Activated T-cell treated with anti-CD3 and anti-CD28 coated beads, Interleukin-2, amount 50 U/mL, for 72 hours (primary cell): ENCODE measurements at regions not wholly inside any gene's neighbourhood (a gene's known extent, or its start where the extent isn't known, plus 50 kb on each side); places are given as distances from the start of the nearest gene placed in this dataset.
"Not testable (repeated sequence)": the region's sequence is repeated elsewhere in the genome, so short reads cannot be mapped to it uniquely, and the experiment has no call there.

Source experiments
- ATAC-seq, 2 donors: fragments of 150-1000 bp; cut with Tn5 transposase; replicated peaks in 1 of 2; 2 replicates each; pipeline ENCODE4 v1.10.0; 2021; ENCODE audit warnings: moderate library complexity in 2 of 2, mild to moderate bottlenecking in 1 of 2
- DNase-seq, 2 donors: peaks; one replicate each; pipeline ENCODE4 v3.0.0; 2021 to 2022; ENCODE audit warnings: mixed read lengths in 1 of 2
- H3K27ac Mint-ChIP-seq: one replicate; pipeline ENCODE4 v1.8.0; 2022; ENCODE audit warnings: mild to moderate bottlenecking, moderate library complexity, mixed read lengths
- H3K27me3 Mint-ChIP-seq: one replicate; pipeline ENCODE4 v1.8.0; 2022; ENCODE audit warnings: low read depth, mixed read lengths
- H3K36me3 Mint-ChIP-seq, 2 donors: one replicate each; pipeline ENCODE4 v1.8.0; 2022; ENCODE audit warnings: mixed read lengths in 2 of 2, mild to moderate bottlenecking in 1 of 2; ENCODE audit not compliant: insufficient read depth in 2 of 2
- H3K4me1 Mint-ChIP-seq: one replicate; pipeline ENCODE4 v1.8.0; 2022; ENCODE audit warnings: low read depth, mixed read lengths
- H3K4me3 Mint-ChIP-seq, 2 donors: one replicate each; pipeline ENCODE4 v1.8.0; 2022; ENCODE audit warnings: mild to moderate bottlenecking in 2 of 2, mixed read lengths in 2 of 2, moderate library complexity in 2 of 2
- H3K9me3 Mint-ChIP-seq, 2 donors: one replicate each; pipeline ENCODE4 v1.8.0; 2022; ENCODE audit warnings: mixed read lengths in 2 of 2

DNA sequence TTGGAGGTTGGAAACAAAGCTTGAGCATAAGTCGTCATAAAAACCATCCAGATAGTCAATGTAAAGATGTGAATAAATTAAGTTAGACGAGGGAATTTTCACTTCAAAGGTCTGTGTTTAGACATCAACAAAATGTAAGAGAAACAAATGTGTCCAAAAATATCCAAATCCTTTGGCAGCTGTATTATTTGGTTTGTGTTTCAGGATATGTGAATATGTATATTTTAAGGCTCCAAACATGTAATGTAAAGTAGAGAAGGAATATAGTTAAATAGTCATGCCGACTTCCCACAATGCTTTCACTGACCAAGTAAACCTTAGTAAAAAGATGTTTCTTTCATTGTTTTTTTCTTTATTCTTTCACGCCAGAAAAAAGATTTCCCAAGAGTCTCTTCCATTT is 604.9 kb upstream of the NRP1 start:
- no peak for DNase-seq
- Mint-ChIP-seq H3K36me3 (no peaks in the 10 kb centered on the region), H3K4me3 (no peak overlapping the region), H3K27ac (no peak overlapping the region), H3K9me3 (no peaks in the 10 kb centered on the region), H3K4me1 (no peaks in the 10 kb centered on the region), H3K27me3 (no peaks in the 10 kb centered on the region)
- no peak for ATAC-seq

DNA sequence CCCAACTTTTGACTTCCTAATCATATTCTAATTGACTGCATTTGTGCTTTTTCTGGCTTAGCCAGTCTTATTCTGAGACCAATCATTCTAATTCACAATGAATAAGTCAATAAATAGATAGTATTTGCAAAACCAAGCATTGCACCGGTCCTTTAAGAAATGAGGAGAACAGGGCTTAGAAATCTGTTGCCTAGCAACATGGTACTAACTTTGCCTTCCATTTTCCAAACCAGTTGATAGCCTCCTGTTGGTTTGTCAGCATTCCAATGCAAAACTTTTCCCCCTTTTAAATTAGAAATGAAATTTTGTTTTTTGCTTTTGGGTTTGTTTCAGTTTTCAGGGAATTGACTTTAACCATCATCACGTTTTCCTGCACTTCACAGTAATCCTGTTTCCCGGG is 603.5 kb upstream of the NRP1 start:
- no peak for ATAC-seq
- no peak for DNase-seq
- no peak overlapping the region for H3K4me3 Mint-ChIP-seq
- no peak overlapping the region for H3K27ac Mint-ChIP-seq
- H3K9me3 Mint-ChIP-seq = no peaks in the 10 kb centered on the region
- H3K36me3 Mint-ChIP-seq = no peaks in the 10 kb centered on the region
- no peaks in the 10 kb centered on the region for H3K27me3 Mint-ChIP-seq
- no peaks in the 10 kb centered on the region for H3K4me1 Mint-ChIP-seq

DNA sequence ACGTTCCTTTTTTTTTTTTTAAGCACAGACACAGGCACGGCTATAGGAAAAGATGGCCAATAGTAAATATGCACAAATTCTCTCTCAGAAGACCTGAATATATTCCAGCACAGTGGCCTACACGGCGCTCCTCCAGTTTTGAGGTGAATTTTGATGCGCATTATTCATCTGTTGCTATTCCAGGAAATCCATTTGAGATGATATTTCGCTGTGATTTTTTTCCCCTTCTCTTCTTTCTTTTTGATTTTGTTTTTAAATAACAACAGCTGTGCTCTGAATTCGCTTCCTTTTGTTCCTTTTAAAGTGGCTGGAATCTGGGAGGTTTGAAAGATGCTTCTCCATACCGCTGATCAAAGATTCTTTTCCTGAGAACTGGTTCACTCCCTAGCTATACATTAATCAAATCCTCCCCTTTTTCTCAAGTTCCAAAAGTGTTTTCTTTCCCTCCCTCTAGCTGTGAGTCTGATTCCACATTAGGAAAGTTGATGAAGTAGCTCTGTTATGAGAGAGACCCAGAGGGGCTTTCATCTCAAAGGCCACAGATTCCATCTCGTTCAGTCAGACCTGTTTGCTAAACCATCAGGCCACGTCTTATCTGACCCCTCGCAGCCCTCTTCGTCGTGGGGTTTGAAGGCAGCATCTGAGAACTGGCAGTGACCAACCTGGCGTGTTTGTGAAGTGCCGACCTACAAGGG is 602.7 kb upstream of the NRP1 start:
- no peaks in the 10 kb centered on the region for H3K36me3 Mint-ChIP-seq

GRCh38 chr10:33935350-33935749 is 600.9 kb upstream of the NRP1 start:
- H3K4me1 Mint-ChIP-seq = no peaks in the 10 kb centered on the region
- DNase-seq (no peak), ATAC-seq (no peak)
- no peaks in the 10 kb centered on the region for H3K36me3 Mint-ChIP-seq
- no peak overlapping the region for H3K27ac Mint-ChIP-seq
- no peaks in the 10 kb centered on the region for H3K27me3 Mint-ChIP-seq
- no peak overlapping the region for H3K4me3 Mint-ChIP-seq
- H3K9me3 Mint-ChIP-seq = no peaks in the 10 kb centered on the region

More for the DNA sequence above, 602.7 kb upstream of the NRP1 start:
- H3K4me1 Mint-ChIP-seq = no peaks in the 10 kb centered on the region
- H3K9me3 Mint-ChIP-seq = no peaks in the 10 kb centered on the region
- H3K27ac Mint-ChIP-seq = no peak overlapping the region
- DNase-seq (no peak), ATAC-seq (no peak)
- no peak overlapping the region for H3K4me3 Mint-ChIP-seq
- H3K27me3 Mint-ChIP-seq = no peaks in the 10 kb centered on the region

DNA sequence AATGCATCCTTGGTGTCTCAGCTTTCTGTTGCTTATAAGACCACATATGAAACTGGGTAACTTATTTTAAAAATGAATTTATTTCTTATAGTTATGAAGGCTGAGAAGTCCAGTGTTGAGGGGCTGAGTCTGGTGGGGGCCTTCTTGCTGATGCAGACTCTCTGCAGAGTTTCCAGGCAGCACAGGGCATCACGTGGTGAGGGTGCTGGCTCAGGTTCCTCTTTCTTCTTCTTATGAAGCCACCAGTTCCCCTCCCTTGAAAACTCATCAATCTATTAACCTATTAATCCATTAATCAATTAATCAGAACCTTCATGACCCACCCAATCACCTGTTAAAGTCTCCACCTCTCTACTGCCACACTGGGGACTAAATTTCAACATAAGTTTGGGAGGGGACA is 595.6 kb upstream of the NRP1 start:
- Mint-ChIP-seq H3K27me3 (no peaks in the 10 kb centered on the region), H3K9me3 (no peaks in the 10 kb centered on the region), H3K4me3 (no peak overlapping the region), H3K36me3 (no peaks in the 10 kb centered on the region), H3K27ac (no peak overlapping the region), H3K4me1 (no peaks in the 10 kb centered on the region)
- ATAC-seq = no peak
- DNase-seq = no peak

DNA sequence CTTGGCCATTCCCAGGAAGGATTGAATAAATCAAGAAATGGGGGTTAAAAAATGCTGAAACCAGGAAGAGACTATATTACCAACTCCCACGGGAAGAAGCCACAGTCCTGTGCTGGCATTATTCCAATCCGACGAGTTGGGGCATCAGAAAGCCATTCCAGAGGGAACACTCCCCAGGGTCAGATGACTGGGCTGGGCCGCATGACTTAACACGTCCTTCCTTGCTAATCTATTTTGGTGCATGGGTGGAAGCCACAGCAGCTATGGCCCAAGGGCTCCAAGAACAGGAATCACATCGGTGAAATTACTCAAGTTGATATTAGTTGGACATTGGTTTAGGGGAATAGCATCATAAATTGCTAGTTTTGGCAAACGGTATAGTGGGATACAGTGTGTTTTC is 592.9 kb upstream of the NRP1 start:
- Mint-ChIP-seq H3K27ac (no peak overlapping the region), H3K9me3 (no peaks in the 10 kb centered on the region), H3K27me3 (no peaks in the 10 kb centered on the region), H3K4me3 (no peak overlapping the region), H3K36me3 (no peaks in the 10 kb centered on the region), H3K4me1 (no peaks in the 10 kb centered on the region)
- DNase-seq (no peak), ATAC-seq (no peak)

- ATAC-seq = no peak
- Mint-ChIP-seq H3K27ac (no peak overlapping the region), H3K27me3 (no peaks in the 10 kb centered on the region), H3K9me3 (peaks cover 0 to 3% of the 10 kb centered on the region in 2 donors), H3K4me3 (no peak overlapping the region), H3K4me1 (no peaks in the 10 kb centered on the region), H3K36me3 (no peaks in the 10 kb centered on the region)
- no peak for DNase-seq
Observed at GRCh38 chr10:33921970-33922605, 587.6 kb upstream of the NRP1 start.

GRCh38 chr10:33920351-33920750 is 585.9 kb upstream of the NRP1 start:
- Mint-ChIP-seq H3K27ac (no peak overlapping the region), H3K9me3 (peaks cover 0 to 3% of the 10 kb centered on the region in 2 donors), H3K4me1 (no peaks in the 10 kb centered on the region), H3K4me3 (no peak overlapping the region), H3K27me3 (no peaks in the 10 kb centered on the region), H3K36me3 (no peaks in the 10 kb centered on the region)
- ATAC-seq = no peak
- no peak for DNase-seq

DNA sequence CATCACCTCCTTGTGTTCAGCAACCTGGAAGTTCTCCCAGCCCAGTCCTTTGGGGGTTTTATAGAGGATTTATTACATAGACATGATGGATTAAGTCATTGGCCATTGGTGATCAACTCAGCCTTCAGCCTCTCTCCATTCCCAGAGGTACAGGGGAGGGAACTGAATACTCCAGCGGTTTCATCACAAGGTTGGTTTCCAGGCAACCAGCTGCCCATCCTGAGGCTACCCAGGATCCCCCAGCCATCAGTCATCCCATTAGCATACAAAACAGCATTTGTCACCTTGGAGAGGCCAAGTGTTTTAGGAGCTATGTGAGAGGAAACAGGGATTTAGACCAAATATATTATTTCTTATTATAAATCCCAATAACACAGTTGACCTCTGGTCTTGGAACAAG is 584.8 kb upstream of the NRP1 start:
- DNase-seq (no peak), ATAC-seq (no peak)
- Mint-ChIP-seq H3K4me1 (no peaks in the 10 kb centered on the region), H3K4me3 (no peak overlapping the region), H3K36me3 (no peaks in the 10 kb centered on the region), H3K9me3 (peaks cover 0 to 3% of the 10 kb centered on the region in 2 donors), H3K27ac (no peak overlapping the region), H3K27me3 (no peaks in the 10 kb centered on the region)

GRCh38 chr10:33917069-33917780 is 582.8 kb upstream of the NRP1 start:
- H3K27me3 Mint-ChIP-seq = peaks cover 6% of the 10 kb centered on the region
- H3K9me3 Mint-ChIP-seq = peaks cover 0 to 2% of the 10 kb centered on the region in 2 donors
- no peak for ATAC-seq
- no peaks in the 10 kb centered on the region for H3K36me3 Mint-ChIP-seq
- DNase-seq = no peak
- H3K27ac Mint-ChIP-seq = no peak overlapping the region
- H3K4me3 Mint-ChIP-seq = no peak overlapping the region
- H3K4me1 Mint-ChIP-seq = no peaks in the 10 kb centered on the region

- Mint-ChIP-seq H3K9me3 (no peaks in the 10 kb centered on the region), H3K27ac (no peak overlapping the region), H3K4me3 (no peak overlapping the region), H3K27me3 (peaks cover 12% of the 10 kb centered on the region), H3K36me3 (no peaks in the 10 kb centered on the region), H3K4me1 (no peaks in the 10 kb centered on the region)
- no peak for DNase-seq
- no peak for ATAC-seq
Observed at GRCh38 chr10:33914746-33915145, 580.3 kb upstream of the NRP1 start.

GRCh38 chr10:33913194-33913593 is 578.7 kb upstream of the NRP1 start:
- H3K36me3 Mint-ChIP-seq = no peaks in the 10 kb centered on the region
- DNase-seq = no peak
- no peak for ATAC-seq
- no peak overlapping the region for H3K27ac Mint-ChIP-seq
- no peaks in the 10 kb centered on the region for H3K9me3 Mint-ChIP-seq
- no peaks in the 10 kb centered on the region for H3K4me1 Mint-ChIP-seq
- H3K27me3 Mint-ChIP-seq = peaks cover 12% of the 10 kb centered on the region
- H3K4me3 Mint-ChIP-seq = no peak overlapping the region

DNA sequence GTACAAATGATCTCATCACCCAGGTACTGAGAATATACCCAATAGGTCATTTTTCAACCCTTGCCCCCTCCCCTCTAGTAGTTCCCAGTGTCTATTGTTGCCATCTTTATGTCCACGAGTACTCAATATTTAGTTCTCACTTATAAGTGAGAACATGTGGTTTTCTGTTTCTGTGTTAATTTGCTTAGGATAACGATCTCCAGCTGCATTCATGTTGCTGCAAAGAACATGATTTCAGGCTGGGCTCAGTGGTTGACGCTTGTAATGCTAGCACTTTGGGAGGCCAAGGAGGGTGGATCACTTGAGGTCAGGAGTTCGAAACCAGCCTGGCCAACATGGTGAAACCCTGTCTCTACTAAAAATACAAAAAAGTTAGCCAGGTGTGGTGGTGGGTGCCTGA is 575.0 kb upstream of the NRP1 start:
- not testable (repeated sequence) for H3K27ac Mint-ChIP-seq, DNase-seq, ATAC-seq, H3K4me3 Mint-ChIP-seq, H3K4me1 Mint-ChIP-seq, H3K36me3 Mint-ChIP-seq, H3K9me3 Mint-ChIP-seq
- peaks cover 12% of the 10 kb centered on the region for H3K27me3 Mint-ChIP-seq
